ENCODE measurements at regions not wholly inside any gene's neighbourhood (a gene's known extent, or its start where the extent isn't known, plus 50 kb on each side); places are given as distances from the start of the nearest gene placed in this dataset.

DNA sequence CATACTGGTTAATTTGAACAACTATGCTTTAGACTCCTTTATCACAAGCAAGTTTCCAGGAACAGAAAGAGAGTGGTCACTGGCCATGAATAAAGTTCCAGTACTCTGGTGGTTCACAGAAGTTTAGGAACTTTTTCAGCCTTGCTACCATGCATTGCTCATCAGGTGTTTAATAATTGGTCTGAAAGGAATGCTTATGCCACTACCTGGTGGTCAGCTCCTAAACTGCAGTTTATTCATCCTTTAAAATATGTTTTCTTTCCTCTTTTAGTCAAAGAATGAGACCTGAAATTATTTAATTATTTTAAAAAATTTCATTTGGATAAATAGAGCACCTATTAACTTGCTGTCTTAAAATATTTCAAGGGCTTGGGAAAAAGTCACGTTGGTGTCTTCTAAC is 260.1 kb upstream of the OR4E1 start:
- no peaks in the 10 kb centered on the region for H3K27me3 ChIP-seq (replicated peaks in 1 of 2; ENCODE audit: control insufficient read depth in 2 of 2, extremely low read depth in 1 of 2, insufficient read depth in 2 of 2, low read length in 1 of 2)
- Mint-ChIP-seq H3K4me3 (no peak overlapping the region), H3K4me1 (peaks cover 9 to 23% (median 9%) of the 10 kb centered on the region in 3 donors), H3K9me3 (no peaks in the 10 kb centered on the region), H3K27me3 (no peaks in the 10 kb centered on the region), H3K27ac (no peak overlapping the region), H3K36me3 (no peaks in the 10 kb centered on the region)
- ATAC-seq (replicated peaks in 1 of 4) (peak in 1 of 4 experiments; percentile 44), DNase-seq (peak in 1 of 35 experiments; percentile 58)
- no peak overlapping the region for H3K27ac ChIP-seq (ENCODE audit: low read length)
- ChIA-PET CTCF (interaction anchor here (0.5 to 2.4 kb wide), 10 partner anchors 8 to 927 kb away, joined by 3 to 28 read pairs (median 6); no protein-coding TSS in a partner anchor), POLR2A (no interaction called here)
- WGBS (ENCODE audit: insufficient coverage): no CpG with 5 or more reads among the region's 1 CpG
- H3K4me3 ChIP-seq (ENCODE audit: control insufficient read depth in 1 of 2, extremely low read depth in 1 of 2, low read length in 1 of 2): no peak overlapping the region
- peaks cover 0 to 7% of the 10 kb centered on the region in 2 experiments for H3K4me1 ChIP-seq (ENCODE audit: control insufficient read depth in 1 of 2, extremely low read depth in 1 of 2, insufficient read depth in 2 of 2, low read length in 2 of 2)
- no peaks in the 10 kb centered on the region for H3K9me3 ChIP-seq
- H3K36me3 ChIP-seq (ENCODE audit: control insufficient read depth in 2 of 2, extremely low read depth in 1 of 2, insufficient read depth in 1 of 2, low read length in 1 of 2): no peaks in the 10 kb centered on the region

DNA sequence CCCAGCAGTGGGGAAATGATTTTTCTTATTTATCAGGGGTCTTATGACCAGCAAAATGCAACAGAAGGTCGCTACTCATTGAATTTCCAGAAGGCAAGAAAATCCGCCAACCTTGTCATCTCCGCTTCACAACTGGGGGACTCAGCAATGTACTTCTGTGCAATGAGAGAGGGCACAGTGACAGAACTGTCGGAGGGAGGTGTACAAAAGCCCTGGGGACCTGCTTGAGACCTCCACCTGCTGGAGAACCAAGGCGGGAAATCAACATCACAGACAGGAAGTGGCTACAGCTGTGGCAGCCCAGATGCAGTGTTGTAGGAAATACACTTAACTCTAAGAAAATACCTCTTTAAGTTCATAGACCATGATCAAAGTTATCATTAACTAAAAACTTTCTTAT is 250.9 kb upstream of the OR4E1 start:
- peaks cover 20 to 39% of the 10 kb centered on the region in 2 experiments for H3K4me1 ChIP-seq (ENCODE audit: control insufficient read depth in 1 of 2, extremely low read depth in 1 of 2, insufficient read depth in 2 of 2, low read length in 2 of 2)
- H3K4me3 ChIP-seq (ENCODE audit: control insufficient read depth in 1 of 2, extremely low read depth in 1 of 2, low read length in 1 of 2): peak overlapping the region; percentile 33 to 57
- peak overlapping the region; percentile 73 for H3K27ac ChIP-seq (ENCODE audit: low read length)
- Mint-ChIP-seq H3K36me3 (no peaks in the 10 kb centered on the region), H3K27me3 (no peaks in the 10 kb centered on the region), H3K27ac (peak overlapping the region; percentile 82 to 96), H3K9me3 (no peaks in the 10 kb centered on the region), H3K4me1 (peaks cover 46 to 64% (median 58%) of the 10 kb centered on the region in 3 donors), H3K4me3 (peak overlapping the region; percentile 60 to 72 (median 63))
- POLR2A ChIA-PET: no interaction called here
- no peaks in the 10 kb centered on the region for H3K27me3 ChIP-seq (replicated peaks in 1 of 2; ENCODE audit: control insufficient read depth in 2 of 2, extremely low read depth in 1 of 2, insufficient read depth in 2 of 2, low read length in 1 of 2)
- WGBS (ENCODE audit: insufficient coverage): no CpG with 5 or more reads among the region's 5 CpGs
- CTCF ChIA-PET: interaction anchor here in 1 of 2 donors (1.0 to 4.5 kb wide), 3 partner anchors 9 to 652 kb away, joined by 3 to 30 read pairs (median 7); no protein-coding TSS in a partner anchor
- DNase-seq (peak; percentile 30 to 83 (median 62)), ATAC-seq (replicated peaks in 1 of 4) (peak; percentile 79 to 88 (median 85))
- no peaks in the 10 kb centered on the region for H3K9me3 ChIP-seq
- no peaks in the 10 kb centered on the region for H3K36me3 ChIP-seq (ENCODE audit: control insufficient read depth in 2 of 2, extremely low read depth in 1 of 2, insufficient read depth in 1 of 2, low read length in 1 of 2)

DNA sequence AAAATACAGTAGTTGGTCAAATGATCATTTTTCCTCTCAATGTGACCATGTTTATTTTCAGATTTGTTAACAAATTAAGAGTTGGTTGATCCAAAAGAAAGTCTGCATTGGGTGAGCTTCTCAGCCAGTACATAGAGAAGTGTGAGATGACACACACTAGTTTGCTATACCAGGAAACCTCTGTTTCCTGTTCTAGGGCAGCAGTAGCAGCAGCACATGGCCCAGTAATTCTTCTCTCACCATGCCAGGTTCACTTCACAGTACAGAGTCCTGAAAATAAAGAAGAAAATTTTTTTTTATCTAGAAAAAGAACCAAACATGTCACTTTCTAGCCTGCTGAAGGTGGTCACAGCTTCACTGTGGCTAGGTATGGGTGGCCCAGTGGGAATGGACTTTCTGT is 250.2 kb upstream of the OR4E1 start:
- Histone ChIP-seq H3K36me3 (ENCODE audit: control insufficient read depth in 2 of 2, extremely low read depth in 1 of 2, insufficient read depth in 1 of 2, low read length in 1 of 2) (no peaks in the 10 kb centered on the region), H3K4me3 (ENCODE audit: control insufficient read depth in 1 of 2, extremely low read depth in 1 of 2, low read length in 1 of 2) (peak overlapping the region; percentile 33 to 57), H3K9me3 (no peaks in the 10 kb centered on the region), H3K27me3 (replicated peaks in 1 of 2; ENCODE audit: control insufficient read depth in 2 of 2, extremely low read depth in 1 of 2, insufficient read depth in 2 of 2, low read length in 1 of 2) (no peaks in the 10 kb centered on the region), H3K4me1 (ENCODE audit: control insufficient read depth in 1 of 2, extremely low read depth in 1 of 2, insufficient read depth in 2 of 2, low read length in 2 of 2) (peaks cover 22 to 42% of the 10 kb centered on the region in 2 experiments), H3K27ac (ENCODE audit: low read length) (peak overlapping the region; percentile 73)
- Mint-ChIP-seq H3K9me3 (no peaks in the 10 kb centered on the region), H3K27me3 (no peaks in the 10 kb centered on the region), H3K27ac (peak overlapping the region; percentile 82 to 96), H3K4me1 (peaks cover 49 to 66% (median 60%) of the 10 kb centered on the region in 3 donors), H3K4me3 (peak overlapping the region; percentile 60 to 72 (median 63)), H3K36me3 (no peaks in the 10 kb centered on the region)
- peak; percentile 91 to 96 (median 92) for ATAC-seq (replicated peaks in 1 of 4)
- ChIA-PET POLR2A (no interaction called here), CTCF (interaction anchor here in 1 of 2 donors (0.6 to 4.5 kb wide), 6 partner anchors 10 to 646 kb away, joined by 3 to 30 read pairs (median 4); no protein-coding TSS in a partner anchor)
- DNase-seq: peak in 30 of 35 experiments; percentile 9 to 68 (median 27)

DNA sequence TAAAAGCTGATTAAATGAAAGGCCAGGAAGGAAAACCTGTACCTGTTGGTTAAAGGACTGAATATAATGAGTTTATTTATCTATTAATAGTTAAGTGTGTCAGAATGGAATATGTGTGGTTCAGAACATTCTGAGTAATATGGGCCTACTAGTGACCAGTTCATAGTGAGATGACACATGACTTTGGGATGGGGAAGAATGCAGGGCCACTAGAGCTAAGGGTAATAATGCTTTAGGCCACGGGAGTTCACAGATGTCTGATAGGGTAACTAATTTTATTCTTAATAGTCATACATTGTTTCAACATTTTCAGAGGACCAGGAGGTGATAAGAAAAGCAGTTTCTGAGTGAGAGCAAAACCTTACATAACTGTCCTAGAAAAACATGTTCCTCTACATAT is 247.8 kb upstream of the OR4E1 start:
- no CpG with 5 or more reads among the region's 1 CpG for WGBS (ENCODE audit: insufficient coverage)
- Mint-ChIP-seq H3K36me3 (no peaks in the 10 kb centered on the region), H3K4me3 (peak overlapping the region in 1 of 3 donors; percentile 47), H3K9me3 (no peaks in the 10 kb centered on the region), H3K27me3 (no peaks in the 10 kb centered on the region), H3K27ac (peak overlapping the region; percentile 74 to 83), H3K4me1 (peaks cover 59 to 82% (median 72%) of the 10 kb centered on the region in 3 donors)
- ATAC-seq (replicated peaks in 1 of 4) (no peak), DNase-seq (no peak)
- Histone ChIP-seq H3K4me3 (ENCODE audit: control insufficient read depth in 1 of 2, extremely low read depth in 1 of 2, low read length in 1 of 2) (no peak overlapping the region), H3K27me3 (replicated peaks in 1 of 2; ENCODE audit: control insufficient read depth in 2 of 2, extremely low read depth in 1 of 2, insufficient read depth in 2 of 2, low read length in 1 of 2) (no peaks in the 10 kb centered on the region), H3K27ac (ENCODE audit: low read length) (peak overlapping the region; percentile 38), H3K4me1 (ENCODE audit: control insufficient read depth in 1 of 2, extremely low read depth in 1 of 2, insufficient read depth in 2 of 2, low read length in 2 of 2) (peaks cover 22 to 51% of the 10 kb centered on the region in 2 experiments), H3K9me3 (no peaks in the 10 kb centered on the region), H3K36me3 (ENCODE audit: control insufficient read depth in 2 of 2, extremely low read depth in 1 of 2, insufficient read depth in 1 of 2, low read length in 1 of 2) (no peaks in the 10 kb centered on the region)
- CTCF ChIA-PET: interaction anchor here (0.6 to 3.5 kb wide), 5 partner anchors 10 to 1074 kb away, joined by 3 to 28 read pairs (median 4); no protein-coding TSS in a partner anchor
- POLR2A ChIA-PET: no interaction called here

DNA sequence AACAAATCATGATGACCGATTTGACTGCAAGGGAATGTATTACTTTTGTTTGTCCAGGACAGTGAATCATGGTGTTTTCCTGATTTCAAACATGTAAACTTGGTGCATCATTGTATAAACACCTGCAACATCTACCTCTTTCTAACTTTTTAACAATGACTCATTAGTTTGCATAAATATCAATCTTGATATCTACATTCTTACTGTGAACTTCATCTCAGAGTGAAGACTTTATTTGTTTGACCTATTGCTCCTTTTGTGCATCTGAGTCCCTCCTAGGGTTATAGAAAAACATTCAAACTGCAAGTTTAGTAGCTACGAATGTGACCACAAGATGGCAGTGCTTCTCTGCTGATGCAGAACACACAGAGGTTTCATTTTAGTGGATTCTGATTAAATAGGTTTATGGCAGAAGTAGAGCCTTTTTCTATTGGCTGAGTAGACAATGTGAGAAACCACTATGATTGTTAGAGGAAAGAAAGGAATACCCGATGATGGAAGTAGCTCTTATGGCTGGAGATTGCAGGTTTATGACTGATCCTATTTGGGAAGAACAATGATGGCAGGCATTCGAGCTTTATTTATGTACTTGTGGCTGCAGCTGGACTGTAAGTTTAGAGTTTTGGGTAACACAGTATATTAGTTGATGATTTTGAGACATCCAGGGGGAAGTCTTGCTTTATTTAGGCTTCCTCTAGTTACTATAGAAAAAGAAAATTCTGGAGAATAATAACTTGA is 244.2 kb upstream of the OR4E1 start:
- ChIA-PET CTCF (interaction anchor here (0.7 to 2.8 kb wide), 30 partner anchors 8 to 652 kb away, joined by 3 to 23 read pairs (median 4); no protein-coding TSS in a partner anchor), POLR2A (no interaction called here)
- ATAC-seq (replicated peaks in 1 of 4): peak; percentile 63 to 71 (median 64)
- 0% methylated on average over 2 of the region's 4 CpGs for WGBS (ENCODE audit: insufficient coverage)
- Mint-ChIP-seq H3K4me1 (peaks cover 48 to 76% (median 66%) of the 10 kb centered on the region in 3 donors), H3K9me3 (no peaks in the 10 kb centered on the region), H3K4me3 (peak overlapping the region; percentile 63 to 75 (median 67)), H3K27ac (peak overlapping the region; percentile 79 to 89), H3K27me3 (no peaks in the 10 kb centered on the region), H3K36me3 (no peaks in the 10 kb centered on the region)
- Histone ChIP-seq H3K4me3 (ENCODE audit: control insufficient read depth in 1 of 2, extremely low read depth in 1 of 2, low read length in 1 of 2) (peak overlapping the region in 1 of 2 donors; percentile 18), H3K9me3 (no peaks in the 10 kb centered on the region), H3K4me1 (ENCODE audit: control insufficient read depth in 1 of 2, extremely low read depth in 1 of 2, insufficient read depth in 2 of 2, low read length in 2 of 2) (peaks cover 2 to 43% of the 10 kb centered on the region in 2 experiments), H3K27me3 (replicated peaks in 1 of 2; ENCODE audit: control insufficient read depth in 2 of 2, extremely low read depth in 1 of 2, insufficient read depth in 2 of 2, low read length in 1 of 2) (no peaks in the 10 kb centered on the region), H3K36me3 (ENCODE audit: control insufficient read depth in 2 of 2, extremely low read depth in 1 of 2, insufficient read depth in 1 of 2, low read length in 1 of 2) (no peaks in the 10 kb centered on the region), H3K27ac (ENCODE audit: low read length) (peak overlapping the region; percentile 15)
- DNase-seq: peak in 32 of 35 experiments; percentile 14 to 84 (median 50)

DNA sequence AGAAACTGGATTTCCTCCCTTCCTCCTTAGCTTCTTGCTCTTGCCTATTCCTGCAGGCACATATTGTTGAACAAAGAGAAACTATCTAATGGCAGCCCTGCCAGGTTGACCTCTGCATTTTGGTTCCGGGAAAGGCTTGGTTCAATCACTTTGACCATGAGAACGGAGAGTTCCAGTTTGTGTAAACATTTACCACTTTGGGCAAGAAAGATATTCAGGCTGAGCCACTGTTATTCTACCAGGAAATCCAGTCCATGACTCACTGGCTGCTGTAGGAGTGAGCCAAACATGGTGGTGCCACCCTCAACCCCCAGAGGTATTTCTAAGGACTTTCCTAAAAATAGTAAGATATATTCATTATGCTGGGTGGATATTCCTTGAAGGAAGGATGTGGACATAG is 242.2 kb upstream of the OR4E1 start:
- ATAC-seq (replicated peaks in 1 of 4) (no peak), DNase-seq (no peak)
- Mint-ChIP-seq H3K27me3 (peaks cover 0 to 1% of the 10 kb centered on the region in 2 donors), H3K4me1 (peaks cover 53 to 73% (median 64%) of the 10 kb centered on the region in 3 donors), H3K36me3 (no peaks in the 10 kb centered on the region), H3K4me3 (no peak overlapping the region), H3K27ac (peak overlapping the region; percentile 84 to 89), H3K9me3 (no peaks in the 10 kb centered on the region)
- no peak overlapping the region for H3K4me3 ChIP-seq (ENCODE audit: control insufficient read depth in 1 of 2, extremely low read depth in 1 of 2, low read length in 1 of 2)
- ChIA-PET POLR2A (no interaction called here), CTCF (interaction anchor here in 1 of 2 donors (0.6 kb wide), 1 partner anchor 654 kb away, joined by 3 read pairs; no protein-coding TSS in a partner anchor)
- no peaks in the 10 kb centered on the region for H3K27me3 ChIP-seq (replicated peaks in 1 of 2; ENCODE audit: control insufficient read depth in 2 of 2, extremely low read depth in 1 of 2, insufficient read depth in 2 of 2, low read length in 1 of 2)
- no CpG with 5 or more reads among the region's 2 CpGs for WGBS (ENCODE audit: insufficient coverage)
- H3K4me1 ChIP-seq (ENCODE audit: control insufficient read depth in 1 of 2, extremely low read depth in 1 of 2, insufficient read depth in 2 of 2, low read length in 2 of 2): peaks cover 2 to 48% of the 10 kb centered on the region in 2 experiments
- H3K36me3 ChIP-seq (ENCODE audit: control insufficient read depth in 2 of 2, extremely low read depth in 1 of 2, insufficient read depth in 1 of 2, low read length in 1 of 2): no peaks in the 10 kb centered on the region
- no peak overlapping the region for H3K27ac ChIP-seq (ENCODE audit: low read length)
- H3K9me3 ChIP-seq: no peaks in the 10 kb centered on the region

All from T-cell (primary cell).